HG03378 (cell line): ENCODE measurements at regions not wholly inside any gene's neighbourhood (a gene's known extent, or its start where the extent isn't known, plus 50 kb on each side); places are given as distances from the start of the nearest gene placed in this dataset.
"Not testable (repeated sequence)": the region's sequence is repeated elsewhere in the genome, so short reads cannot be mapped to it uniquely, and the experiment has no call there.

Experiments
- ATAC-seq: cut with Tn5 transposase; IDR thresholded peaks from one replicate; pipeline ENCODE4 v1.9.1; 2021; ENCODE audit warnings: mild to moderate bottlenecking, moderate library complexity; ENCODE audit not compliant: unreplicated experiment

DNA sequence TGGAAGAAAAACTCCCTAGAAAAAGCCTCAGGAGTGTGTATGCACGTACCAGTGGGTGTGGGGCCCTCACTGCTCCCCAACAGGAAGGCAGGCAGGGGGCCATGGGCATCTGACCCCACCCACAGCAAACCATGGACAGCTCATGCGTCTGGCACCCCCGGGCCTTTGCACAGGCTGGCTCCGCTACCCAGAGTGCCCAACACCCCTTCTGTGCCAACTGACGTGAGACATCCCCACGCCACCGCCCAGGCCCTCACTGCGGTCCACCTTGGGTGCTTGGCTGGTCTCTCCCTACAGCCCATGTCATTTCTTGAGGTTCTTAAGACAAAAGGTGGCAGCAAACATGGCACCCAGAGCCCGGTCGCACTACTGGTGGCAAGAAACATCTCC is 91.4 kb downstream of the NCOR2 start:
- no peak for ATAC-seq

DNA sequence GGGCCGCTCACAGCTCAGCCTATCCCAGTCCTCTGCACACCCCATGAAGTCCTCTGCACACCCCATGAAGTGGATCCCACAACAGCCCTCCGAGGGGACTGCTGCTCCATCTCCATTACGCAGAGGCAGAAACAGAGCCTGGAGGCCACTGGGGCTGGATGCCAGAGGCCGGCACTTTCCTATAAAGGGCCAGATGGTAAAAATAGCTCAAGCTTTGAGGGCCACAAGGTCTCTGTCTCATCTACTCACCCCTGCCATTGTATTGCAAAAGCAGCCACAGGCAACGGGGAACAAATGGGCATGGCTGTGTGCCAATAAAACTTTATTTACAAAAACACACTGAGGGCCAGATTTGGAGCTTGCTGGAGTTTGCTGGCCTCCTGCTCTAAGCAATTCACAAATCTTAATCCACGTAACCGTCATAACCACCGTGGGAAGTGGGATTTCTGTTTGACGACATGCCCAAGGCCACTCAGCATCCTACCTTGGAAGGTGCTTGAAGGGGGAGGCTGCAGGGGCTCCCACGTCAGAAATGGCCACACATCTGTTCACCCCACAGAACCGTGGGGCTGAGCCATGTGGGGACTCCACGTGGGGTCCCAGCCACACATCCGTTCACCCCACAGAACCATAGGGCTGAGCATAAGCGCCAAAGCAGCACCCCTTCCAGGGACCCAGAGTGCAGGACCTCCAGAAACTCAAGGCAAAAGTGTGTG is 92.0 kb downstream of the NCOR2 start:
- ATAC-seq: no peak

DNA sequence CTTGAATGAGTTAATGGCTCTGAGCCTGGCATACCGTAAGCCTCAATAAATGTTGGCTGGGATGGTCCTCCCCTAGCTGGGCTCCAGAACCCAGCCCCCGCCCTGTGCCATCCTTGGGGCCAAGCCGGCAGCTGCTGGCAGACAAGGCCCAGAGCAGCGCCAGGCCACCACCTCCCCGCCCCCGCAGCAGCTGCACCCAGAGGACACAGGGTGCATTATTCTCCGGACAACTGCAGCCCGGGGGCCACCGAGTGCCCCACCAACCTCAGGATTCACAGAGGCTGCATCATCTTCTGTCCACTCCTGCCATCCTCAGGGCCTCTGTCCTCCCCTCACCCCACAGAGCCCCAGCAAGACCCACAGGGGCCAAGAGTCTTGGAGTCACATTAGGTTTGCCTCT is 92.7 kb downstream of the NCOR2 start:
- no peak for ATAC-seq

DNA sequence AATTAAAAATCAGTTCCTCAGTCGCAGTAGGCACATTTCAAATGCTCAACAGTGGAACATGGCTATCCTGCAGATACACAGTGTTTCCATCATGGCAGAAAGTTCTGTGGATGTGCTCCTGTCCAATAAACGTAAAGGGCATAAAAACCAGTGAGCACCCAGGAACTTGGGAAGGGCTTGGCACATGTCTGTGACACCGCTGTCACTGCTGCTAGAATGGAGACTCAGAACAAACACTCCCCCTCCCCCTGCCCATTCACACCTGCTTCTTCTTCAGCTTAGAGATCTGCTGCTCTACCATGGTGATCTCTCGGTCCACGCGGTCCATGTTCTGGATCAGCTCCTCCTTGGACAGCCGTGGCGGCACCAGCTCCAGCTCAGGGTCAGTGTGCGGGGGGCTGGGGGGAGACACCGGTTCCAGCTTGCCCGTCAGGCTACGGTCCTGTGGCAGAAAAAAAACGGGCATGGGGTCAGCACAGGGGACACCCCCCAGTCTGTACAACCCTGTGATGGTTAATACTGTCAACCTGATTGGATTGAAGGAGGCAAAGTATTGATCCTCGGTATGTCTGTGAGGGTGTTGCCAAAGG is 94.6 kb downstream of the NCOR2 start:
- no peak for ATAC-seq

DNA sequence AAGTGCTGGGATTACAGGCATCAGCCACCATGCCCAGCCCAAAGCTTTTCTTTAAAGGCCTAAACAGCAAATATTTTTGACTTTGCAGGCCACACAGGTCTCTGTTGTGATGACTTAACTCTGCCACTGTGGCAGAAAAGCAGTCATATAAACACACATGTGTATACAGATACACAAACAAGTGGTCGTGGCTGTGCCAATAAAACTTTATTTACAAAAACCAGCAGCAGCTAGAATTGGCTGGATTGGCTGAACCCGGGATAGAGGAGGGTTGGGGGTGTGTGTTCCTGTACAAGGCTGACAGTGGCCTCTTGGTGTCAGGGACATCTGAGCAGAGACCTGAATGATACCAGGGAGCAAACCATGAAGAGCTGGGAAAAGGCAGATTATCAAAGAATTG is 95.6 kb downstream of the NCOR2 start:
- no peak for ATAC-seq

DNA sequence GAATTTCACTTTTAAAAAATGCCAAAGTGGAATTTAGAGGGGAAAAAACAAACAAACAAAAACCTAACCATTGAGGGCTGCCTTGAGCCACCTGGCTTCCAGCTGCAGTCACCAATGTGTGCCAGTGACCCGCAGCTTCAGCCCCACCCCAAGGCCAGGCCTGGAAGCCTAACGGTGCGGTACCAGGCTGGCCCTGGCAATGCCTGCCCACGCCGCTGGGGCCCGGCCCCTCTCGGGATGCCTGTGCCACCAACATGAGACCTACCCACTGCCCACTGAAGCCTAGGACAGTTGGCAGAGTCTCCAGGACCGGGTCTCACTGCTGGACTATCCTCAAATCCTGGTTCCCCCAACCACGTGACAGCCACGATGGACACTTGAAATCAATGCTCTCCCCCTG is 96.6 kb downstream of the NCOR2 start:
- no peak for ATAC-seq

DNA sequence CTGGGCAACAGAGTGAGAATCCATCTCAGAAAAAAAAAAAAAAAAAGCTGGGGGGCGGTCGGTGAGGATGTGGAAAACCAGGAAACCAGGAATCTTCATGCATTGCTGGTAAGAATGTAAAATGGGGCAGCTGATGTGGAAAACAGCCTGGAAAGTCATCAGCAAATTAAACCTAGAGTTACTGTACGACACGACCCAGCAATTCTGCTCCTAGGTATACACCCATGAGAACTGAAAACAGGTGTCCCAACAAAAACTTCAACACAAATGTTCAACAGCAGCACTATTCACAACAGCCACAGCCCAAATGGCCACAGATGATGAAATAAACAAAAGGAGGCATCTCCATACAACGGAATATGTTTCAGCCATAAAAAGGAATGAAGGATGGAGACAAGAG is 97.3 kb downstream of the NCOR2 start:
- ATAC-seq: no peak

DNA sequence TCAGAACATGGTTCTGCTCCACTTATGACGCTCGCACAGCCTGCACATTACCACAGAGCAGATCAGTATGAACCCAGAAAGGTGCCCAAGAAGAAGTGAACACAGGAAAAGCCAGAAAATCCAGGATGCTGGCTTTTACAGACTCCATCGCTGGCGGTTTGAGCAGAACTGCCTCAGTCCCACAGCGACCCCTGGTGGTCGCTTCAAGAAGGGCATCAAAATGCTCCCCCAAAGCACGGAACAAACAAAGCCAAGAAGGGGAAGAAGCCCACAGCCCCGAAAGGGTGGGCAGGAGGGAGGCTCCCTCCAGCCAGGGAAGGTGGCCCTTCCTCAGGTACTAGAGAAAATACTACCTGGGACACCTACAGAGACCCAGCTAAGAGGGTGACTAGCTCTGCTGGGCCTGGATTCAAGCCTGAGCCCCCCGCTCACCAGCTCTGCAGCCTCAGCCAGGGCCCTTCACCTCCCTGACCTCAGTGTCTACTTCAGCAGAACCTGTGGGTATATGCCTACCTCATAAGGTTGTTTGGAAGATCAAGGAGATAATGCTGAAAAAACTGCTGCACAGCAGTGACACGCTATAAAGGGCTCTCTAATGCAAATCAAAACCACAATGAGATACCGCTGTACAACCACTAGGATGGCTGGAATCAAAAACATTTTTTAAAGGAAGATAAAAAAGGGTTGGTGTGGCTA is 98.1 kb downstream of the NCOR2 start:
- no peak for ATAC-seq

DNA sequence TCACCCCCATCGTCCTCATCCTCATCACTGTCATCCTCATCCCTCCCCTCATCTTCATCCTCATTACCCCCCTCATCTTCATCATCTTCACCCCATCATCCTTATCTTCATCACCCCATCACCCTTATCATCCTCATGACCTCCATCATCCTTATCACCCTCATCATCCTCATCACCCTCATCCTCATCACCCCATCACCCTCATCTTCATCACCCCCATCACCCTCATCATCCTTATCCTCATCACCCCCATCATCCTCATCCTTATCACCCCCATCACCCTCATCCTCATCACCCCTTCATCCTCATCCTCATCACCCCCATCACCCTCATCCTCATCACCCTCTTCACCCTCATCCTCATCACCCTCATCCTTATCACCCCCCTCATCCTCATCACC is 99.9 kb downstream of the NCOR2 start:
- not testable (repeated sequence) for ATAC-seq

DNA sequence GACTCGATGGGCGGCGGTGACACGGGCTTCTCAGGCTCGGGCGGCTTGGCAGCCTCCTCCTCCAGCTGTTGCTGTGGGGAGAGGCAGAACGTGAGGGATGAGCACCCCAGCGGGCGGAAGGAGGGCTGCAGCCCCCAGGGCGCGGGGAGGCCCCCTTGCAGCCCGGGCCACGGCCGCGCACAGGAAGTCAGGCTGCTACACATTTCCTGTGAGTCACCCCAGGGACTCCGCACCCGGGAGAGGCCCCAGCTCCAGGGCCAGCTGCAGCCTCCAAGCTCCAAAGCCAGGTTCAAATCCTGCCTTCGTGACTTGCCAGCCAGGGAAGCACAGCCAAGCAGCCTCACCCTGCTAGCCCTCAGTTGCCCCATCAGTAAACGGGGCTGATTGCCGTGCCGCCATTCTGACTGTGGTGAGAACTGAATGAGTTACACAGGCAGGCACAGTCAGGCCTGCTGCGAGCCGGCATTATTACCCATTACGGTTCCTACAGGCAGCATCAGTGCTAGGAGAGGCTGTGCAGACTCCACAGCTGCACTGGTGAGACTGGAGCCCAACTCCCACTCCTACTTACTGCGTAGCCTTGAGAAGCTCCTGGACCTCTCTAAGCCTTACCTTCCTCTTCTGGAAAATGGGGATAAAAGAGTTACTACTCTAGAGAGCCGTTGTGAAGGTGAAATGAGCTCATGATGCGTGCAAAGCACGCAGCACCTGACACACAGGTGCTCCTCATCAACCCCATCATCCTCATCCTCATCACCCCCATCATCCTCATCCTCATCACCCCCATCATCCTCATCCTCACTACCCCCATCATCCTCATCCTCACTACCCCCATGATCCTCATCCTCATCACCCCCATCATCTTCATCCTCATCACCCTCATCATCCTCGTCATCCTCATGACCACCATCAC is 100.9 kb downstream of the NCOR2 start:
- peak; percentile 91 for ATAC-seq

DNA sequence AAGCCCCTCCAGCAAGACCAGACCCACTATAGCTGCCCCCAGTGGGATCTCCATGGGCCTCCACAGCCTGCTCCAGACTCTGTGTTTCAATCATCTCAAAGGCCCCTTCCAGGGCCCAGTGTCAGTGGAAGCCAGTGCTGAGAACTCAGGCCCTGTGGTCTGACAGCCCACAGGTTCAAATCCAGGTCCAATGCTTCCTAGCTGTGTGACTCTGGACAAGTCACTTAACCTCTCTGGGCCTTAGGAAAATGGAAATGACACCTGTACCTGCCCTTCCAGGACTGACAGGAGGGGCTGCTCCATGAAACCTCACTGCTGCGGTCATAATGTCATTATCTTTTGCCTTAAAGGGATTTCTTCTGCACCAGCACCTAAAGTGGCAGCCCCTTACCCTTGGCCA is 101.9 kb downstream of the NCOR2 start:
- ATAC-seq: no peak

DNA sequence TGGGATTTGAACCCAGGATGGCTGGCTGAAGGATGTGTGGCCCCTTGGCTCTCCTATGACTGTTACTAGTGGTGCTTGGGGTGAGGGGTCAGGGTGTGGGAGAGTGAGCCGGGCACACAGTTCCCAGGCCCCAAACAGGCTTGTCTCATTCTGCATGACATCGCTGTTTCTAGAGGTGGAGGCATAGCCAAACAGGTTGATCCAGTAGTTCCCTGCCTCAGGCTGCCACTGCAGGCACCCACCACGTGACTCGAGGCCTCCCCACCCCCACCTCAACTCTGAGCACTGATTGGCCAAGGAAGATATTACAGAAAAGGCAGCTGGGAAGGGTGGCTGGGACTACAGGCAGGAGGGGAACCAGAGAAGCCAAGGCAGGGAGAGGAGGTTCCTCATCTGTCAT is 102.6 kb downstream of the NCOR2 start:
- no peak for ATAC-seq

DNA sequence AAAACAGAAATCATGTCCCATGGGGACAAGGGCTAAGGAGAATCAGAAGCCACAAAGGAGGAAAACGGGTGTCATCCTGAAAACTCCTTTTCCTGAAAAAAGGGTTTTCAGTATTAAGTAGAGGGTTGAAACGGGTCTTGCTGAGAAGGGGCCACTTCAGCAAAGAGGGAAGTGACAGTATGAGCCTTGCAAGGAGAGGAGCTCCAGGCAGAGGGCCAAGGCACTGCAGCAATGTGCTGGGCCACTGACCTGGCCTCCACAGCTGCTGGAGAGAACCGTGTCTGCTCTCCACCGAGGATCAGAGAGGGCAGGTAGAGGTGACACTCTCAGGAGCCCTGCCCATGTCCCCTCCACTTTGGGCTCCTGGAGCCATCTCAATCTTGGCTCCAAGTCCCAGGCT is 103.3 kb downstream of the NCOR2 start:
- ATAC-seq: no peak

DNA sequence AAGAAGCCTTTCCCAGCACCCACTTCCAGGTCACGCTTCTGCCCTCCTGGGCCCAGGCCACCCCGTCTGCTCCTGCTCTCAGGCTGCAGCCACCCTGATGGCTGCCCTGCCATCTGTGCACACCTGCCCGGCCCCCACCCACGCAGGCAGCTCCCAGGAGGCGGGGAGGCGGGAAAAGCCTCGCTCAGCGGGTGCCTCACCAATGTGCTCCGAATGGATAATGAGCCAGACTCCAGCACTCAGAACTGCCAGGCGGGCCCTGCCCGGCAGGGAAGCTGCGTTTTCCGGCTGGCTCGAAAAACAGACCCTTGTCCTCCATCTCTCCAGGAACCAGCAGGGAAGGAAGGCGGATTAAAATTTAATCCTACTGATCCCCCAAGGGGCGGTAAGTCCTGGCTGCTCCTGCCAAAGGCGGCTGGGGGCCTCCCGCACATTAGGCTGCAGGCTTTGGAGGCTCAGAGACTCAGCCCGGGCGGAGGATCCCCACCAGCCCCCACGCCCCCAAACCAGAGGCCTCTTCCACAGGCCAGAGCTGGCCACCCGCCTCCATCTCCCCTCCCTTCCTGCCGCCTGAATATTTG is 104.0 kb downstream of the NCOR2 start:
- no peak for ATAC-seq

DNA sequence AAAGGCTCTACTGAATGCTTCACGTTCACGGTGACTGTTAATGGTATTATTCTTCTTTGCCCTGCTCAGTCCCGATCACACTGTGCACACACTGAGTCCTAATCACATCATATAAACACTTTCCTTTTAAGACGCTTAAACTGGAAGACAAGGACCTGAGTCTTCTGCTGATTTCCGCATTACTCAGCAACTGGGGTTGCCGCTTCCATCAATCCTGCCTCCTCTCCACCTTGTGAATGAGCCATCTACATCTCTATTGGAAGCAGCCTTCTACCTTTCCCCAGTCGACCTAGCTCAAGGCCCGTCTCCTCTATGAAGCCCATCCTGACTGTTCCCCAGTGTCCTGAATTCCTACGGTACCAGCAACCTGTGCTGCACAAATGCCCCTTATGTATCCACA is 104.7 kb downstream of the NCOR2 start:
- ATAC-seq: no peak

DNA sequence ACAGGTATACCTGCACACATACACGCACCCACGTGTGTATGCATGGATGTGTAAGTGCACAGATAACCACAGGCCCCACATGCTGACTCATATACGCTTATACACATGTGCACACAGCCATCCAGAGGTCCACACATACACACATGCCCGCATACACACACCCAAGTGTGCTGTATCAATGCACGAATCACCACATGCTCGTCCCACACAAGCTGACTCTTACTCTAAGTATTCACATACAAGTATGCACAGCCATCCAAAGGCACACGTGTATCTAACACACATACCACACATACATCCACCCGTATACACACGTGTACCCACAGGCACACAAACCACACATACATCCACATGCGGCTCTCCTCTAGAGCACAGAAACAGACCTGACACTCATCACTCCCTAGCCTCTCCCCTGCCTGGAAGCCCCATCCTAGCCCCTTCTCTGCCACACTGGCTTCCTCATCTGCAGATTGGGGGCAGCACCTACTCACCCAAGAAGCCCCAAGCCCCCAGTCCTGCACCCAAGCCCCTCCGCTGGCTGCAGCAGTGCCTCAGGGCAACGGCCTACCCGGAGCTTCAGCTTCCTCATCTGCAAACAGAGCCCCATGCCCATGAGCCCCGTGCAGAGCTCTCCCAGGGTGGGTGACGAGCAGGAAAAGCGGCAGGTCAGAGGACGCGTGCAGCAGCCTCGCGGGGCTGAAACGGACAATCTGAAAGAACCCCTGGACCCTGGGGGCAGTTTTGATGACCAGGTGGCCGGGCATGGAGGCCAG is 105.4 kb downstream of the NCOR2 start:
- no peak for ATAC-seq

DNA sequence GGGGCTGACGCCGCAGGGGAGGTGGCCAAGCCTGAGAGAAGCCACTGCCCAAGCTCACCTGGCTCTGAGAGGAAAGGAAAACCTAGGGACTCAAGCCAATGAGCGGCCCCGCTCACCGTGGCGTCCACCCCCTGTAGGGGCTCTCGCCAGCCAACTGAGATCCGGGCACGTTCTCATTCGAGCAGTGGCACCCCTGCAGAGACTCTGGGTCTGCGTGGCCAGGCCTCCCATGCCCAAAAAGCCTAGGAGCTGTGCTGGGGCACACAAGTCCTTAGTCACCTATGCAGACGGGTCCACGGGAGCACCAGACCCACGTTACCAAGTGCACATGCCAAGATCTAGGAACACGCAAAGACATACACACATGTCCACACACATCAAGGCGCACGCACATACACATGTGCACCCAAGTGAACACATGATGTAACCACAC is 106.2 kb downstream of the NCOR2 start:
- no peak for ATAC-seq

DNA sequence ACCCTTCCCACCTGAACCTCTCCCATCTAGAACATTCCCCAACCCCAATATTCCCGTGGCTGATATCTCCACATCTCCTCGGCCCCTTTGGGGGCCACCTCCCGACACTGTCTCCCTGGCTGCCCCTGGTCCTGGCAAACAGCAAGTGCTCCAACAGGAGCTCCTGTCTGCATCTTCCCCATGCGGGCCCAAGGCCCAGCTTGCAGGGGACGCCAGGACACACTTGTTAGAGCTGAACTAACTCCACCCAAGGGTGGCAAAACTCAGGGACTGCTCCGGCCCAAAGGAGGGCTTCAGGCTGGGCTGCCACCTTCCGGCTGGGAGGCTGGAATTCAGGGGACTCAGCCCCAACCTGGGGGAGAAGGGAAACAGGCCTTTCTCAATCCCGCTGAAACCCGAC is 106.6 kb downstream of the NCOR2 start:
- ATAC-seq: no peak

DNA sequence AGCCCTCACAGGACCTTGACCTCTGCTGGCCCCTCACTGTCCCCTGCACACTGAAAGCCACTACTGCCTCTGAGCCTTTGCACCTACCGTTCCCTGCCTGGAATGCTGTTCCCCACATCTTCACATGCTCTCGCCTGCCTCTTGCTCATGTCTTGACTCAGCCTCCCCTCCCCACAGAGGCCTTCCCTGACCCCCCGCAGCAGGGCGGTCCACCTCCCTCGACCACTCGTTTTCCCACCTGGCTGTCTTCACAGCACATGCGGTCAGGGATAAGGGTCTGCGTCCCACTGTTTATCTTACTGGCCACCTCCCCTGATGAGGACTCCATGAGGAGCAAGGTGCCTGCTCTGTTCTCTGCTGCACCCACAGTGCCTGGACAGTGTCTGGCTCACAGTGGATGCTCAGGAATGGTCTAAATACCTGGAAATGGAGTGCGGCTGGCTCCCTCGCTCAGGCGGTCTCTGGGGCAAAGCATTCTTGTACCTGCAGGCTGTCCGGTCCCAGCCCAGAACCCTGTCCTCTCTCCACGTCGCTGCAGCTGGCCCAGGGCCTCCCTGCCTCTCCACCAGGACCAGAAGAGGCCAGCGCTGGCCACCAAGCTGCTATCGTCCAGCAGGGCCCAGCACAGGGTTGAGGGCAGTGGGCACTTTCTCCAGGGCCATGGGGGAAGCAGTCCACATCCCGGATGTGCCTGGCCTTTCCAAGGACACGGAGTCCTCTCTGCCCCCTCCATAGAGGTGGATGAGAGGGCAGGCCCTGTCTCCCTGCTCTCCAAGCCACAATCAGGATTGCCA is 107.4 kb downstream of the NCOR2 start:
- no peak for ATAC-seq
